Kidney glomerular epithelial cell (primary cell): ENCODE measurements at regions not wholly inside any gene's neighbourhood (a gene's known extent, or its start where the extent isn't known, plus 50 kb on each side); places are given as distances from the start of the nearest gene placed in this dataset.
"Not testable (repeated sequence)": the region's sequence is repeated elsewhere in the genome, so short reads cannot be mapped to it uniquely, and the experiment has no call there.

ENCODE experiments used
- DNase-seq: peaks from one replicate; lab custom pipeline; 2025; lab: John Stamatoyannopoulos, UW

- DNase-seq = not testable (repeated sequence)
Measured at GRCh38 chr4:173608632-173609031, 78.6 kb upstream of the HAND2 start.

DNA sequence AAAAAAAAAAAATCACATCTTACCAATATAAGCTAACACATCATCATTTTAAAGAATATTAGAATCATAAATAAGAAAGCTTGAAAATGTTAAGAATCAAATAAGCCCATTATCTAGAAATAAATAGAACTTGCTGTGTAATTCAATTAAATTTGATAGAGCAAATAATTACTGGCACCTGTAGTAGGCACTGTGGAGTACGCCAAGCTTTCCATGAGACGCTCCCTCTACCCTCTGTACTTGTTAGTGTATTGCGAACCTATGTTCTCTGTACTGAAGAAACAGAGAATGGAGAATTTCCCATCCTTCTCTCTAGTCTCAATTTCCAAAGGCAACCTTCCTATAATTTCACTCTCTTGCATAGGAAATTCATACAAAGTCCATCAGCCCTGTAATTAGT, 61.7 kb upstream of the HAND2 start:
- no peak for DNase-seq

DNA sequence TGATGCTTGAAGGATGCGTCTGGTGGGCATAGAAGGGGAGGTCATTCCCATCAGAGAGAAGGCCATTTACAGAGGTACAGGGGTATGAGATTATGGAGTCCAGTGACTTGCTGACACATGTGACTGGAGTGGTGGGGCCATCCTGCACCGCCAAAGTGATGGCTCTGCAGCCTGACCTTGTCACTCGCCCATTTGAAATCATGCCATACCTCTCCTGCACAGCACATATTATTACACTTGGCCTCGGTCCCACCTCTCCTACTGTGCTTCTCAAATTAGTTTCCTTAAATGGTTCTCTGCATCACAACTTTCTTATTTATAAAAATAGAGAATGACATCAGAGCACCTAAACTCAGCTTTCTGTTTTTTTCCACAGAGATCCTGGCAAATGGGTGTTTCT, 60.7 kb upstream of the HAND2 start:
- DNase-seq = no peak

- no peak for DNase-seq
Measured at GRCh38 chr4:173585876-173586572, 56.0 kb upstream of the HAND2 start.

GRCh38 chr4:173584506-173584905, 54.5 kb upstream of the HAND2 start:
- DNase-seq = no peak
